PC-3 (cell line): ENCODE measurements at regions not wholly inside any gene's neighbourhood (a gene's known extent, or its start where the extent isn't known, plus 50 kb on each side); places are given as distances from the start of the nearest gene placed in this dataset.

Experiments used
- ATAC-seq: fragments of 200-7000 bp; cut with Tn5 transposase; 2 replicates; pipeline ENCODE4 v1.9.1; 2020; ENCODE audit warnings: mild to moderate bottlenecking, moderate library complexity
- BruUV-seq: library from RNA; stranded (reverse); fragments of 400-500 nt; replicated peaks from 2 replicates; lab custom pipeline; 2021; lab: Mats Ljungman, UMichigan
- CTCF ChIA-PET: fragments of 300-600 bp; sonication (Branson Sonifier 250); formaldehyde crosslinking; loops from one replicate; lab custom pipeline; 2022; ENCODE audit warnings: antibody characterized with exemption; lab: Charles Lee
- POLR2A ChIA-PET: fragments of 300-600 bp; sonication (Branson Sonifier 250); formaldehyde crosslinking; loops from one replicate; lab custom pipeline; 2022; ENCODE audit warnings: antibody characterized with exemption; ENCODE audit not compliant: unreplicated experiment; lab: Charles Lee
- DNase-seq: peaks from one replicate; pipeline ENCODE4 v3.0.0-alpha.2; 2015
- H2AFZ ChIP-seq: fragments of 300-600 bp; sonication (generic); 2 replicates; pipeline ENCODE4 v1.6.0; 2016; ENCODE audit warnings: antibody characterized with exemption, low read length
- H3F3A ChIP-seq: fragments of 300-600 bp; sonication (generic); one replicate; pipeline ENCODE4 v1.6.0; 2017; ENCODE audit warnings: antibody characterized with exemption, low read length, control low read depth, mild to moderate bottlenecking; ENCODE audit not compliant: unreplicated experiment
- H3K27ac ChIP-seq: fragments of 300-600 bp; sonication (generic); 2 replicates; pipeline ENCODE4 v1.5.1; 2016; ENCODE audit warnings: mild to moderate bottlenecking, low read length
- H3K27me3 ChIP-seq: fragments of 300-600 bp; sonication (generic); 2 replicates; pipeline ENCODE4 v1.6.1; 2016; ENCODE audit warnings: low read length, mixed read lengths
- H3K36me3 ChIP-seq: fragments of 300-600 bp; sonication (generic); 2 replicates; pipeline ENCODE4 v1.6.1; 2016; ENCODE audit warnings: low read depth, mixed run types, low read length, mixed read lengths
- H3K4me1 ChIP-seq: fragments of 300-600 bp; sonication (generic); 2 replicates; pipeline ENCODE4 v1.5.1; 2016; ENCODE audit warnings: low read length; ENCODE audit not compliant: insufficient read depth
- H3K4me2 ChIP-seq: fragments of 300-600 bp; sonication (generic); 2 replicates; pipeline ENCODE4 v1.6.0; 2016; ENCODE audit warnings: low read length
- H3K4me3 ChIP-seq: fragments of 300-600 bp; sonication (generic); 2 replicates; pipeline ENCODE4 v1.5.1; 2016; ENCODE audit warnings: mild to moderate bottlenecking, low read length, mixed read lengths
- H3K79me2 ChIP-seq: fragments of 300-600 bp; sonication (generic); 2 replicates; pipeline ENCODE4 v1.6.1; 2017; ENCODE audit warnings: low read length, mixed read lengths
- H3K9ac ChIP-seq: fragments of 300-600 bp; sonication (generic); 2 replicates; pipeline ENCODE4 v1.6.0; 2016; ENCODE audit warnings: mild to moderate bottlenecking, low read length
- H3K9me2 ChIP-seq: fragments of 300-600 bp; sonication (generic); replicated peaks from 2 replicates; pipeline ENCODE4 v1.6.1; 2016; ENCODE audit warnings: mixed run types, low read length, mixed read lengths
- H3K9me3 ChIP-seq: fragments of 300-600 bp; sonication (generic); 2 replicates; pipeline ENCODE4 v1.6.1; 2016; ENCODE audit warnings: low read length, mixed read lengths
- H4K20me1 ChIP-seq: fragments of 300-600 bp; sonication (generic); 2 replicates; pipeline ENCODE4 v1.6.1; 2016; ENCODE audit warnings: low read length, mixed read lengths
- CTCF ChIP-seq: fragments of 300-600 bp; sonication (generic); conservative IDR thresholded peaks from 2 replicates; pipeline ENCODE4 v1.5.1; 2017; ENCODE audit warnings: antibody characterized with exemption, low read depth, mild to moderate bottlenecking, low read length
- EZH2 ChIP-seq: fragments of 300-600 bp; sonication (generic); IDR thresholded peaks from one replicate; pipeline ENCODE4 v1.6.1; 2017; ENCODE audit warnings: antibody characterized with exemption, mild to moderate bottlenecking, low read length; ENCODE audit not compliant: unreplicated experiment
- EZH2phosphoT487 ChIP-seq: fragments of 300-600 bp; sonication (generic); IDR thresholded peaks from 2 replicates; pipeline ENCODE4 v1.6.1; 2018; ENCODE audit warnings: mild to moderate bottlenecking, antibody characterized with exemption, low read length, borderline replicate concordance
- intact Hi-C: fragments of 100-400 bp; cut with micrococcal nuclease; formaldehyde crosslinking; loops from 2 replicates; pipeline ENCODE4 v1.9.0; 2023

DNA sequence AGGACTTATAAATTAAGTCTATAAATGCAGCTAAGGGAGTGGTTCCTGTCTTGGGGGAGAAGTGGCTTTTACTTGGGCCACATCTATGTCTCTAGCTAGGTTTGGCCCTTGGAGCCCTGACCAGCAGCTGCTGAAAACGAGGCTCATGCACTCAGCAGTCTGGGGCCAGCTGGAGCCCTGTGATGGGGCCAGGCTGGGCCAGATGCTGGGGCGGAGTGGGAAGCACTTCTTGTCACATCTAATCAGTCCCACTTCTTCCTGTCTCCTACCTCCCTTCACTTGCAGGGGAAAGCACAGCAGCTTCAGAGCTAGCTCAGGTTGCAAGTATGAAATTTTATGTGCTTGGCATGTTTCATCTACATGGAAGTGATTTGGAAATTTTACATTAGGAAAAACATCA is 209.9 kb upstream of the ROPN1 start:
- no TSS peak for BruUV-seq
- H3F3A ChIP-seq, result no peaks in the 10 kb centered on the region
- ChIA-PET POLR2A (no interaction called here), CTCF (no interaction called here)
- H3K79me2 ChIP-seq, result no peaks in the 10 kb centered on the region
- no peak overlapping the region for H2AFZ ChIP-seq
- peaks cover 68% of the 10 kb centered on the region for H3K27me3 ChIP-seq
- H3K9ac ChIP-seq, result no peak overlapping the region
- H3K9me3 ChIP-seq, result no peaks in the 10 kb centered on the region
- H3K9me2 ChIP-seq, result no peaks in the 10 kb centered on the region
- intact Hi-C loops, result no loop called here
- H3K4me1 ChIP-seq, result no peaks in the 10 kb centered on the region
- no peak overlapping the region for H3K4me2 ChIP-seq
- no peak for TF ChIP-seq CTCF
- TF ChIP-seq EZH2, result no peak
- no peak for TF ChIP-seq EZH2phosphoT487
- no peak overlapping the region for H3K4me3 ChIP-seq
- no peaks in the 10 kb centered on the region for H3K36me3 ChIP-seq
- no peak for ATAC-seq
- no peak for DNase-seq
- no peak overlapping the region for H3K27ac ChIP-seq
- no peaks in the 10 kb centered on the region for H4K20me1 ChIP-seq

- no peak for ATAC-seq
- peaks cover 70% of the 10 kb centered on the region for H3K27me3 ChIP-seq
- H3K9me3 ChIP-seq, result no peaks in the 10 kb centered on the region
- intact Hi-C loops, result no loop called here
- CTCF ChIA-PET, result no interaction called here
- H3F3A ChIP-seq, result no peaks in the 10 kb centered on the region
- DNase-seq, result no peak
- no peak overlapping the region for H3K9ac ChIP-seq
- no peaks in the 10 kb centered on the region for H3K9me2 ChIP-seq
- H2AFZ ChIP-seq, result no peak overlapping the region
- no peaks in the 10 kb centered on the region for H4K20me1 ChIP-seq
- no peak overlapping the region for H3K4me3 ChIP-seq
- no peaks in the 10 kb centered on the region for H3K4me1 ChIP-seq
- no peaks in the 10 kb centered on the region for H3K36me3 ChIP-seq
- H3K27ac ChIP-seq, result no peak overlapping the region
- no peak for TF ChIP-seq EZH2phosphoT487
- no peak for TF ChIP-seq CTCF
- TF ChIP-seq EZH2, result no peak
- no TSS peak for BruUV-seq
- no peaks in the 10 kb centered on the region for H3K79me2 ChIP-seq
- H3K4me2 ChIP-seq, result no peak overlapping the region
- POLR2A ChIA-PET, result no interaction called here
Observed at GRCh38 chr3:124202754-124203153, 210.8 kb upstream of the ROPN1 start.

DNA sequence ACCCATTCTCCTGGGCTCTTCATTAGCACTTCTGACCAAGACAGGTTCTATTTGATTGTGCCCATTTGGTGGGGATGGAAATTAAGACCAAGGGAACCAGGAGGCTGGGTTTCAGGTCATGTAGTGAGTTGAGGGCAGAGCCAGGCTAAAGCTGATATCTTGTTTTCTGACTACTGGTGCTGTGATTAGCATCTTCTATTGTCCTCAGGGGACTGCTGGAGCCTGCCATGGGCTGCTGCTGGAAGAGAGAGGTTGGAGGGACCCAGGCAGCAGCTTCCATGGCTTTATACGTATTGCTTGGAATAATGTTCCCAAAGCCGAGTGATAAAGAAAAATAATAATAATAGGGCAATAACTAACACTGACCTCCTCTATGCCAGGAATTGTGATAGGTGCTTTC is 211.4 kb upstream of the ROPN1 start:
- POLR2A ChIA-PET, result no interaction called here
- no peak overlapping the region for H2AFZ ChIP-seq
- intact Hi-C loops, result no loop called here
- no peak overlapping the region for H3K4me2 ChIP-seq
- H3K27me3 ChIP-seq, result peaks cover 70% of the 10 kb centered on the region
- TF ChIP-seq EZH2phosphoT487 (no peak), CTCF (no peak), EZH2 (no peak)
- H3K9me3 ChIP-seq, result no peaks in the 10 kb centered on the region
- no peaks in the 10 kb centered on the region for H3F3A ChIP-seq
- no peaks in the 10 kb centered on the region for H3K36me3 ChIP-seq
- H3K4me1 ChIP-seq, result no peaks in the 10 kb centered on the region
- CTCF ChIA-PET, result no interaction called here
- BruUV-seq, result no TSS peak
- H3K79me2 ChIP-seq, result no peaks in the 10 kb centered on the region
- no peak overlapping the region for H3K27ac ChIP-seq
- no peak for DNase-seq
- no peak overlapping the region for H3K9ac ChIP-seq
- ATAC-seq, result no peak
- H4K20me1 ChIP-seq, result no peaks in the 10 kb centered on the region
- no peak overlapping the region for H3K4me3 ChIP-seq
- no peaks in the 10 kb centered on the region for H3K9me2 ChIP-seq
